Stimulated activated CD4-positive, alpha-beta T cell treated with anti-CD3 and anti-CD28 coated beads, Interleukin-15, amount 100 ng/mL, for 24 hours (primary cell): ENCODE measurements at regions not wholly inside any gene's neighbourhood (a gene's known extent, or its start where the extent isn't known, plus 50 kb on each side); places are given as distances from the start of the nearest gene placed in this dataset.
"Not testable (repeated sequence)": the region's sequence is repeated elsewhere in the genome, so short reads cannot be mapped to it uniquely, and the experiment has no call there.

Experiments used
- DNase-seq: peaks from one replicate; pipeline ENCODE4 v3.0.0-alpha.2; 2020

GRCh38 chr2:19198381-19198780, 160.0 kb downstream of the OSR1 start:
- DNase-seq: no peak

- DNase-seq: no peak
These were observed 162.8 kb downstream of the OSR1 start for GRCh38 chr2:19195661-19196060.

GRCh38 chr2:19189391-19189790, 169.0 kb downstream of the OSR1 start:
- DNase-seq: no peak

GRCh38 chr2:19187323-19188020, 171.0 kb downstream of the OSR1 start:
- DNase-seq: no peak

- DNase-seq: no peak
These were observed 173.3 kb downstream of the OSR1 start for GRCh38 chr2:19185086-19185485.

- no peak for DNase-seq
These were observed 180.2 kb downstream of the OSR1 start for GRCh38 chr2:19178175-19178574.

GRCh38 chr2:19176977-19177376, 181.4 kb downstream of the OSR1 start:
- no peak for DNase-seq

- no peak for DNase-seq
These were observed 182.1 kb downstream of the OSR1 start for GRCh38 chr2:19176172-19176852.

- DNase-seq: no peak
These were observed 184.2 kb downstream of the OSR1 start for GRCh38 chr2:19174176-19174575.

- no peak for DNase-seq
These were observed 187.0 kb downstream of the OSR1 start for GRCh38 chr2:19171409-19171808.

GRCh38 chr2:19169134-19169768, 189.2 kb downstream of the OSR1 start:
- DNase-seq: no peak

- DNase-seq: not testable (repeated sequence)
These were observed 194.3 kb downstream of the OSR1 start for GRCh38 chr2:19164099-19164498.

GRCh38 chr2:19158896-19159295, 199.5 kb downstream of the OSR1 start:
- no peak for DNase-seq

GRCh38 chr2:19158211-19158610, 200.2 kb downstream of the OSR1 start:
- no peak for DNase-seq

- DNase-seq: no peak
These were observed 201.8 kb downstream of the OSR1 start for GRCh38 chr2:19156646-19157045.

- DNase-seq: no peak
These were observed 207.7 kb downstream of the OSR1 start for GRCh38 chr2:19150726-19151125.

GRCh38 chr2:19146867-19147266, 211.6 kb downstream of the OSR1 start:
- no peak for DNase-seq

- DNase-seq: no peak
These were observed 217.0 kb downstream of the OSR1 start for GRCh38 chr2:19141234-19142004.

- no peak for DNase-seq
These were observed 217.8 kb downstream of the OSR1 start for GRCh38 chr2:19140463-19141208.

- no peak for DNase-seq
These were observed 219.0 kb downstream of the OSR1 start for GRCh38 chr2:19139386-19139785.

- DNase-seq: no peak
These were observed 220.1 kb downstream of the OSR1 start for GRCh38 chr2:19138264-19138825.

GRCh38 chr2:19137433-19137832, 221.0 kb downstream of the OSR1 start:
- DNase-seq: no peak
